Neural crest cell (in vitro differentiated cells): ENCODE measurements at regions not wholly inside any gene's neighbourhood (a gene's known extent, or its start where the extent isn't known, plus 50 kb on each side); places are given as distances from the start of the nearest gene placed in this dataset.

ENCODE experiments used
- DNase-seq: peaks from one replicate; pipeline ENCODE4 v3.0.0; 2021; ENCODE audit warnings: low read depth, mixed read lengths, low spot score
- H3K27ac Mint-ChIP-seq: one replicate; pipeline ENCODE4 v1.8.0; 2021; ENCODE audit warnings: mild to moderate bottlenecking, mixed read lengths; ENCODE audit not compliant: unreplicated experiment
- H3K27me3 Mint-ChIP-seq: 2 replicates; pipeline ENCODE4 v1.8.0; 2021; ENCODE audit warnings: low read depth, mild to moderate bottlenecking, mixed read lengths
- H3K36me3 Mint-ChIP-seq: 2 replicates; pipeline ENCODE4 v1.8.0; 2021; ENCODE audit warnings: low read depth, mild to moderate bottlenecking, mixed read lengths
- H3K4me1 Mint-ChIP-seq: 2 replicates; pipeline ENCODE4 v1.8.0; 2021; ENCODE audit warnings: mixed read lengths
- H3K4me3 Mint-ChIP-seq: one replicate; pipeline ENCODE4 v1.8.0; 2021; ENCODE audit warnings: mild to moderate bottlenecking, mixed read lengths
- H3K9me3 Mint-ChIP-seq: 2 replicates; pipeline ENCODE4 v1.8.0; 2021; ENCODE audit warnings: mixed read lengths
- TF ChIP-seq, protein P1 (sequence below): fragments of 200-600 bp; sonication (generic); conservative IDR thresholded peaks from 2 replicates; pipeline ENCODE4 v1.5.0; 2021; ENCODE audit warnings: antibody characterized with exemption, mild to moderate bottlenecking

DNA sequence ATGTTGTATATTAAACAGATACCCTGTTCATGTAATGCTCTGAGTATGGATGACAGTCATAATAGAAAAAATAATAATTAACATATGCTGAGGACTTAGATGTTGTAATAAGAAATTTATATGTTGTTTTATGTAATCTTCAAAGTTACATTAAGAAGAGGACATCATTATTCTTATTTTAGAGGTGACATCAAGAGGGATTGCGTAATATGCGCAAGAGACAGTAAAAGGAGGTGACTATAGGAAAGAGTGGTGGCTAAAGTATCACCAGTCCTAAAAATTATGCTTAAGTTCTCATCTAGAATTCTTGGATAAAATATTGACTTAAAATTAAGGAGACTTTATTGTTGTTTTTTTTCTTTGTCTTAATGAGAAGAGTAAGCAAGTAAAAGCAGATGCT, 323.9 kb downstream of the KCNC2 start:
- H3K4me1 Mint-ChIP-seq, result no peaks in the 10 kb centered on the region
- peaks cover 3% of the 10 kb centered on the region for H3K9me3 Mint-ChIP-seq
- H3K27ac Mint-ChIP-seq, result no peak overlapping the region
- H3K27me3 Mint-ChIP-seq, result no peaks in the 10 kb centered on the region
- no peak for DNase-seq
- H3K36me3 Mint-ChIP-seq, result no peaks in the 10 kb centered on the region
- TF ChIP-seq, protein P1, sequence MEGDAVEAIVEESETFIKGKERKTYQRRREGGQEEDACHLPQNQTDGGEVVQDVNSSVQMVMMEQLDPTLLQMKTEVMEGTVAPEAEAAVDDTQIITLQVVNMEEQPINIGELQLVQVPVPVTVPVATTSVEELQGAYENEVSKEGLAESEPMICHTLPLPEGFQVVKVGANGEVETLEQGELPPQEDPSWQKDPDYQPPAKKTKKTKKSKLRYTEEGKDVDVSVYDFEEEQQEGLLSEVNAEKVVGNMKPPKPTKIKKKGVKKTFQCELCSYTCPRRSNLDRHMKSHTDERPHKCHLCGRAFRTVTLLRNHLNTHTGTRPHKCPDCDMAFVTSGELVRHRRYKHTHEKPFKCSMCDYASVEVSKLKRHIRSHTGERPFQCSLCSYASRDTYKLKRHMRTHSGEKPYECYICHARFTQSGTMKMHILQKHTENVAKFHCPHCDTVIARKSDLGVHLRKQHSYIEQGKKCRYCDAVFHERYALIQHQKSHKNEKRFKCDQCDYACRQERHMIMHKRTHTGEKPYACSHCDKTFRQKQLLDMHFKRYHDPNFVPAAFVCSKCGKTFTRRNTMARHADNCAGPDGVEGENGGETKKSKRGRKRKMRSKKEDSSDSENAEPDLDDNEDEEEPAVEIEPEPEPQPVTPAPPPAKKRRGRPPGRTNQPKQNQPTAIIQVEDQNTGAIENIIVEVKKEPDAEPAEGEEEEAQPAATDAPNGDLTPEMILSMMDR, result no peak
- no peak overlapping the region for H3K4me3 Mint-ChIP-seq

DNA sequence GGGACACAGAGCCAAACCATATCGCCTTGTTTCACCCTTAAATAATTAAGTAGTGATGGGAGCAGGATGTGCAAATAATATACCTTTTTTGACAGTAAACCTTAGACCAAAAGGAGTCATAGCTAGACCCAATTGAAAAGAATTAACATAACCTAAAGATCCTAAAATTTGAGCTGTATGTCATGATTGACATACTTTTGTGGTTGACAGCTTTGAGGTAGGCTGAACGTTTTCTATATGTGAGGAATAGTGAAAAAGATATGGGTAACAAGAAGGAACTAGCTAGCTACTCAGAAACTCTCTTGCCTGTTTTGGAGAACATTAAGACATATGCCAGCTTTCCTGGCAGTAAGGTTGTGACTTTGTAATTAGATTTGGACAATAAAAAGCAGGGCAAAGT, 320.6 kb downstream of the KCNC2 start:
- TF ChIP-seq, protein P1, result no peak
- no peak for DNase-seq
- Mint-ChIP-seq H3K4me3 (no peak overlapping the region), H3K4me1 (peaks cover 7% of the 10 kb centered on the region), H3K9me3 (peaks cover 3% of the 10 kb centered on the region), H3K36me3 (no peaks in the 10 kb centered on the region), H3K27me3 (no peaks in the 10 kb centered on the region), H3K27ac (no peak overlapping the region)

DNA sequence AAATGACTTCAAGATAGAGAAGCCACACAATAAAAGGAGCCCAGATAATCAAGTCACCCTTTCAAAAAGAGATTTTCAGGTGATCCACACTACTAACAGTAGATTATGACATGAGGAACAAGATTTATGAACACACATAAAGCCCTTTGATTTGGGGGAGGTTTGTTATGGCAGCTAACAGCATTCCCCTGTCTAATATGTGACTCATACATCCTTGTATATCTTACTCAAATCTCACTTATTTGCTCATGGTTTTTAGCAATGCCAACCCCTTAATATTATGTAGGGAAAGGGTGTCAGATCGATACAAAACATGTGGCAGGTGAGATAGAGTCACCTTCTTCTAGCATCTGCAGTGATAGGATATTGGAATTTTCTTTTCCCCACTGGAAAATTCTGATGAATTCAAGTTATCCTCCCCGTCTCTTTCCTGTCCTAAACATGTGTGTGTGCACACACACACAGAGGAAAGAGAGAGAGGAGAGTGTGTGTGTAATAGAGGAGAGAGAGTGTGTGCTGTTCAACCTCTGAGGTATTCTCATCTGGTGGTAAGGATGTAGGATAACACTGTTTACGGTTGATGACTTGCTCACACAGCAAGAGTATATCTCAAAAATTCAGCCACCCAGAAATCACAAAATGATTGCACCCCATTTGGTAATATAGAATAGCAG, 319.9 kb downstream of the KCNC2 start:
- Mint-ChIP-seq H3K36me3 (no peaks in the 10 kb centered on the region), H3K9me3 (peaks cover 3% of the 10 kb centered on the region), H3K27me3 (no peaks in the 10 kb centered on the region), H3K4me1 (peaks cover 7% of the 10 kb centered on the region), H3K27ac (no peak overlapping the region), H3K4me3 (no peak overlapping the region)
- DNase-seq, result no peak
- TF ChIP-seq, protein P1, result no peak

DNA sequence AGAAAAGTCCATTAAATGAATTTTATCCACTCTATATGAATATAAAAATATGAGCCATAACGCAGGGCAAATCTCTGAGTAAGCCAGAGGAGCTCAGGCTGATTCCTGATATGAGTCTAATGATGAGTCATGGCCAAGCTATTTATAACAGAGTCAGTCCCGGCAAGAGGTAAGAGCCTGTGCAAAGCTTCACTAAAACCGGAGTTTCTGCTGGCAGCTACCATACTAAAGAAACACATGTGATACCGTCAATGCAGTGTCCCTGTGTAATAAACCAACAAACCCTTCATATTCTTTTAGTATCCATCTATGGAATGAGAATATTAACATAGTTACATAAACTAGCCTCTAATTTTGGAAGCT, 319.4 kb downstream of the KCNC2 start:
- no peaks in the 10 kb centered on the region for H3K27me3 Mint-ChIP-seq
- H3K36me3 Mint-ChIP-seq, result no peaks in the 10 kb centered on the region
- TF ChIP-seq, protein P1, result no peak
- H3K4me3 Mint-ChIP-seq, result no peak overlapping the region
- no peak overlapping the region for H3K27ac Mint-ChIP-seq
- H3K4me1 Mint-ChIP-seq, result peaks cover 7% of the 10 kb centered on the region
- H3K9me3 Mint-ChIP-seq, result peaks cover 3% of the 10 kb centered on the region
- DNase-seq, result no peak

DNA sequence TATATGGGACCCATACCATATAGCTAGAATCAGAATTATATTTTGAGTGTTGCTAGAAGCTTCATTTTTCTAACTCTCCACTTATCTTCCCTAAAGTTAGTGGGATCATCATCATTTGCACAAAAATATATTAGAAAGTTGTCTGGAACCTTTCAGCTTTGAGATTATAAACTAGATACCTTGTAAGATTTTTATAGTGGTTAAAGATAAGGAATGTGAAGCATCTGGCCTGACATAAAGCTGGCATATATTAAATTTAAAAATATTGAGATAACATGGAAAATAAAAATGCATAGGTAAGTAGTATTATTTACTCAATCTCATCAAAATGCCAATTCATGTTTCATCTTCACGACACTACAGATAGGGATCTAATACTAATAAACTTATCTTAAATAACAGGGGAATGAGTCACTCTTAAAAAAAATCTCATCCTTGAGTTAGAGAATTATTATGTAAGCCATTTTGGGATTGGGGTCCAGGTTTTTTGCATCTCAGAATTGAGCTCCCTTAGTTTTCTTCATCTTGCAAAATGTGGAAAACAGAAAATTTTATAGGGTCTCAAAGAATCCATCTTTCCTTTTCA, 318.5 kb downstream of the KCNC2 start:
- Mint-ChIP-seq H3K9me3 (peaks cover 3% of the 10 kb centered on the region), H3K27ac (no peak overlapping the region), H3K4me1 (peaks cover 7% of the 10 kb centered on the region), H3K4me3 (no peak overlapping the region), H3K36me3 (no peaks in the 10 kb centered on the region), H3K27me3 (no peaks in the 10 kb centered on the region)
- DNase-seq, result no peak
- TF ChIP-seq, protein P1, result no peak
